GM13977 (cell line): ENCODE measurements at regions not wholly inside any gene's neighbourhood (a gene's known extent, or its start where the extent isn't known, plus 50 kb on each side); places are given as distances from the start of the nearest gene placed in this dataset.
"Not testable (repeated sequence)": the region's sequence is repeated elsewhere in the genome, so short reads cannot be mapped to it uniquely, and the experiment has no call there.

ENCODE experiments used
- DNase-seq: peaks from one replicate; pipeline ENCODE4 v3.0.0; 2012; ENCODE audit warnings: low spot score
- CTCF ChIP-seq: IDR thresholded peaks from 2 replicates; pipeline ENCODE4 v1.5.1; 2012; ENCODE audit warnings: mild to moderate bottlenecking, control low read depth; ENCODE audit not compliant: insufficient read depth; ENCODE audit errors: extremely low read depth, missing control alignments
- in situ Hi-C: fragments of 300-500 bp; cut with MboI; formaldehyde crosslinking; loops from one replicate; pipeline ENCODE4 v1.12.0; 2022; ENCODE audit warnings: low sequenced_read_pairs, low pct_unique_long_range_greater_than_20kb, mixed read lengths, inconsistent platforms; ENCODE audit not compliant: unreplicated experiment

- no peak for TF ChIP-seq CTCF
- in situ Hi-C loops = no loop called here
- DNase-seq = no peak
Observed at GRCh38 chr5:91245074-91245452, 138.1 kb downstream of the ARRDC3 start.

DNA sequence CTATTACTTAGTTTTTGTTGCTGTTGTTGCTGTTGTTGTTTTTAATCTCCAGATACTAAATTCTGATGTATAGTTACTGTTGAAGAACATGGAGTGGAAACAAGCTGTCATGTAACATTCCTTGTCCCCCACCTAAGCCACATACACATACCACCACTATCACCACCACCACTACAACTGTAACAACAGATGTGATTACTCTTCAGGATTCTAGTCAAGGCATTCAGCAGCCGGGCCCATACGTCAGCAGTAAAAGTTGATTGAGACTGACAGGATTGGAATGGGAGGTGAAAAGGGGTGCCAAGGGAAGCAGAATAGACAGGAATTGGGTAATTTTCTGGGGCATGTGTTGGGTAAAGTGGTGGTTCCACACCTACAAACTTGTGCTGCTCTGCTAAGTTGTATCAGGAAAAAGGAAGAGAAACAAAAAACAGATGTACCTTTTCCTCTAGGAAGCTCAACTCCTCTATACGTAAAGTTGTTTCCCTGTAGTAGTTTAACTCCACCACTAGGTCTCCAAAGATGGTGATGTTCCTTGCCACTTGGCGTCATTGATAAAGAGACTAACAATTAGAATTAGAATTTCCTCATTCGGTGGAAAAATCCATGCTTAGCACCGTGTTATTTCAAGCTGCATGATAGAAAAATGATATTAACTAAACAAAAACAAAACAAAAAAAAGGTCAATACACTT is 138.6 kb downstream of the ARRDC3 start:
- no peak for TF ChIP-seq CTCF
- DNase-seq = no peak
- in situ Hi-C loops = no loop called here

- DNase-seq = no peak
- TF ChIP-seq CTCF = no peak
- in situ Hi-C loops = no loop called here
Observed at GRCh38 chr5:91243852-91244251, 139.3 kb downstream of the ARRDC3 start.

- DNase-seq = no peak
- no peak for TF ChIP-seq CTCF
- in situ Hi-C loops = no loop called here
Observed at GRCh38 chr5:91243286-91243685, 139.8 kb downstream of the ARRDC3 start.

- DNase-seq, in situ Hi-C loops: not testable (repeated sequence)
Observed at GRCh38 chr5:91241460-91241859, 141.7 kb downstream of the ARRDC3 start.

DNA sequence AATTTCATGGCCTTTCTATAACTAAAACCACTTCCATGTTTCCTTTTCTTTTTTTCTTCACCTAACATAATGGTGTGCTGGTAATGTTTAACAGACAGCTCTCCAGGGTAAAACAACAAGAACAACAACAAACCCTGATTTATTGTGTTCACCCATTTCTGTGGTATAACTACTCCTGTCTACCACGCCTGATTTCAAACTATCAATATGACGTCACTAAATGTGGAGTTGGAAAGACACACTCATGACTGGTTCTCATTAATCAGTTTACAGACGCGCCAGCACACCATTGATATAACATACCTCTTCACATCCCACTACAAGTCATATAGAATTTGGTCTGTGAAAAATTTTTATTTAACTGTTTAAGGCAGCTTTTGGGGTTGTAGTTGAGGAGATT is 142.9 kb downstream of the ARRDC3 start:
- in situ Hi-C loops = no loop called here
- TF ChIP-seq CTCF = no peak
- DNase-seq = no peak

GRCh38 chr5:91235271-91235694 is 147.8 kb downstream of the ARRDC3 start:
- no peak for TF ChIP-seq CTCF
- no peak for DNase-seq
- in situ Hi-C loops = no loop called here
